HG03378 (cell line): ENCODE measurements at regions not wholly inside any gene's neighbourhood (a gene's known extent, or its start where the extent isn't known, plus 50 kb on each side); places are given as distances from the start of the nearest gene placed in this dataset.
A peak's percentile ranks its signal among the peaks of the same experiment; 100 is the strongest.

Experiments used
- ATAC-seq: cut with Tn5 transposase; IDR thresholded peaks from one replicate; pipeline ENCODE4 v1.9.1; 2021; ENCODE audit warnings: mild to moderate bottlenecking, moderate library complexity; ENCODE audit not compliant: unreplicated experiment

DNA sequence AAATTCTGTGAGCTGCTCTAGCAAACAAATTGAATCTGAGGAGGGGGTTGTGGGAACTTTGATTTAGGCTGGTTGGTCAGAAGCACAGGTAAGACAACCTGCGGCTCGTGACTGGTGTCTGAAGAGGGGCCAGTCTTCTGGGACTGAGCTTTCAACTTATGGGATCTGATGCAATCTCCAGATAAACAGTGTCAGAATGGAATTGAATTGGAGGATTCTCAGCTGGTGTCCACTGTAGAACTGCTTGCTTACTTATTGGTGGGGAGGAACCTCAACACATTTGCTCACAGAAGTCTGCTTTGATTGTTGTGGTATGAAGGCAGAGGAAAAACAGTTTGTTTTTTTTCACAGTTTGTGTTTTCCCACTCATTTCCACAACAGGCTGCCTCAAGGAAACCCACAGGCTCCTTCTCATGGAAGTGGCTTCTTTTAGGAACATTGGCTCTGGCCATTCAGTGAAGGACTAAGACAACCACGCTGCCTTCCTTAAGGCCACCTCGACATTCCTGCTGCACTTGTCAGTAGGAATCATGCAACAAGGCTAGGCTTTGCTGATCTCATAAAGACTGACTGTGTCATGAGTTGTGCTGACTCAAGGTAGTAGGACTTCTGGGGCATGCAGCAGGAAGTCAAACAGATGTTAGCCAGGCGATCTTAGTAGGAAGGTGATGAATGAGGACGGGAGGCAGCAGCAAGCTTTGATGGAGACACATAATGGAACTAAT, 104.7 kb downstream of the TSN start:
- no peak for ATAC-seq

DNA sequence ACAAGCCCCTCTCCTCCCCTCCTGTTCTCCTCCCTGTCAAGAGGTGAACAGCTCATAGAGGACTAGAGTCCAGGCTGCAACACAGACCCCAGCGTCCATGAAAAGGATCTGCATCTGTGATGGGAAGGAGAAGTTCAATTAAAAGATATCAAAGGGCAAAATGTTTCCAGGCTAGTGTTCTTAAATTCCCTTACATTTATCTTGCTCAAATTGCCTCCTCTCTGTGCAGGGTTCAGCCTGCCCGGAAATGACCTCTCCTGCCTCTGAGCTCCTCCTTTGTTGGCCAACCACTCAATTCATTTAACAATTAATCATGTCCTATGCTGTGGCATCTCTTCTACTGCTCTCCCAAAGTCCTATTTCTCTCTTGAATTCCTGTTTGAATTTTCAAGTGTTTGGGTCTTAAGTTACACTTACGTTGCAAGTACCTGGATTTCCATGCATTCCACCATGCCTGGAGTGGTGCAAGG, 105.3 kb downstream of the TSN start:
- ATAC-seq = no peak

DNA sequence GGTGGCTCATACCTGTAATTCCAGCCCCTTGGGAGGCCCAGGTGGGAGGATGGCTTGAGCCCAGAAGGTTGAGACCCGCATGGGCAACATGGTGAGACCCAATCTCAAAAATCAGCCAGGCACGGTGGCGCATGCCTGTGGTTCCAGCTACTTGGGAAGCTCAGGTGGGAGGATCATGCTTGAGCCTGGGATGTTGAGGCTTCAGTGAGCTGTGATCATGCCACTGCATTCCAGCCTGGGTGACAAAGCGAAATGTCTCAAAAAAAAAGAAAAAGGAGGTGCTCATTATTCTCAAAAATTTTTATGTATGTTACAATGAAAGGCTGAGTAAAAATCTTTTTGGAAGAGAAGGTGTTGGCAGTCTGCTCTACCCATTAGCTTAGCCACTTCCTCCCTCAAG, 106.8 kb downstream of the TSN start:
- no peak for ATAC-seq

DNA sequence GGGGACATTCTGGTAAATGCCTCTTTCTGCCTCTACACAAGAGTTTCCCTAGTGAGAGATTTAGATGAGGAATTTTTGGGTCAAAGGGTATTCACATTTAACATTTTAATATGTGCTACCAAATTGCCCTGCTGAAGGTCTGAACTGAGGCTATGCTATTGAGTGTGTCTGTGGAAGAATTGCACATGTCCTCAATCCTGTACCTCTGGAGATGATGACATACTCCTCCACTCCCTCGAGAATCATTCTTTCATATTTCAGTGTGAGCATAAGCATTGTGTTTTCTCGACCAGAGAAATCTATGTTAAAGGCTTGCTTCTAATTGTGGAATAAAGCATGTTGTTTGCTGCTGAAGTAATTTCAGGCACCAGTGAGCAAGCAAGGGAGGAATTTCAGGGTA, 110.5 kb downstream of the TSN start:
- ATAC-seq = no peak

DNA sequence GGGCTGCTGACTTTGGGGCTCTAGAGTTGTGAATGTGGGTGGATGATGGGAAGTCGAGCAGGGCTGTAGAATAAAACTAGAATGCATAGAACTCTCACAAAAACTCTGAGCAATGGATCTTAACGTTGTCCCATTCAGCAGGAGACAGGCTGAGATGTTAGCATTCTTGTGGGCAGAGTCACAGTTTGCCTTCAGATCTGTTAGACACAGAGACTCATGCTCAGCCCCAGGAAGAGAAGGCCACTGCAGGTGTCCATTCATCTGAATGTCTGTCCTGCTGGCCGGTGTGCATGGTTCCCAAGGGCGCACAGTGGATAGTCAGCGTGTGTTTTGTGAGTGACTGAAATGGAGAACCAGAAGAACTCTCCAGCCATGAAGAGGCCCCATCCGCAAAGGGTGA, 111.3 kb downstream of the TSN start:
- no peak for ATAC-seq

DNA sequence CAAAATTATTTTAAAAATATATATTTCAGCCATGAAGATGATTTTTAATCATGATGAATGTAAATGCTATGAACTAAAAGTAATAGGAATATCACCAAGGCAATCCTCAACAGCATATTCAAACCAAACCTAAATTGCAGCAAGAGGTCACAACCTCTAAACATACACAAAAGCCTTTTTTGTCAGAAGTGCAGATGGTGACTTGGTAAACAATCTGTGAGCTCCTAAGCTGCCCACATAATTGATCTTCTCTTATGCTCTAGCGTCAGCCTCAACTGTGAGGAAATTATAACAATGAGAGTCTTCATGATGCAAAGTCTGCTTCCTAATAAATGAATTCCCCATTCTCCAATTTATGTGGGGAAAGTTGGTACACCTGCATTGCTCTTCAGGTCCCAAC, 113.2 kb downstream of the TSN start:
- ATAC-seq = no peak

DNA sequence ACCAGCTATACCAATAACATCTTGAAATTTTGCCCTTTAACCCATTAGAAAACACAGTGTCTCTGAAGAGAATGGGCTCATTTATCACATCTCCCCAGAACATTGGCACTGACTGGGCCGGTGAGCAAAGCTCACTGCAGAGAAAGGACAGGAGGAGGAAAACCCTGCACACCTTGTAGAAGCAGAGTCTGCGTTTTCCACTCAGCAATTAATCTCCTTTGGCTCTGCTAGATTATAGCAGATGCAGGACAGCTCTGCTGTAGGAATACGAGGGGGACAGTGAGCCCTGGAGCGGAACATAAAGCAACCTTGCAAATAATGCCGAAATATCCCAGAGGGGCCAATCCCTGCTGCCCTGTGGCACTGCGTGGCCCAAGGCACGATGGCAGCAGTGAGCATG, 113.9 kb downstream of the TSN start:
- no peak for ATAC-seq

DNA sequence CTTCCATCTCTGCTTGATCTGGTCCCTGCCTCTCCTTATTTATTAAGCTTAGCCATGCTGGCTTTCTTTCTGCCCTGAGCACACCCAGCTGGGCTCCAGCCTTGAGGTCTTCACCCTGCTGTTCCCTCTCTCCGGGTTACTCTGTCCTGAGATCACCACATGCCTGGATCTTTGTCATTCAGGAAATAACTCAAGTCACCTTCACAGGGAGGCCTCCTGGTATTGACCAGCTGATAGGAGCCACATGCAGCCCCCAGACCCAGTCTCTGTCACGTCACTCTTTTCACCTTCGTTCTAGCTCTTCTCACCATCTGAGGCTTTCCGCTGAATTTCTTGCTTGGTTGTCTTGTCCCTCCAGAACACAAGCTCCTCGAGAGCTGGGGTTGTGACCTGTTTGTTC, 114.4 kb downstream of the TSN start:
- ATAC-seq = no peak

DNA sequence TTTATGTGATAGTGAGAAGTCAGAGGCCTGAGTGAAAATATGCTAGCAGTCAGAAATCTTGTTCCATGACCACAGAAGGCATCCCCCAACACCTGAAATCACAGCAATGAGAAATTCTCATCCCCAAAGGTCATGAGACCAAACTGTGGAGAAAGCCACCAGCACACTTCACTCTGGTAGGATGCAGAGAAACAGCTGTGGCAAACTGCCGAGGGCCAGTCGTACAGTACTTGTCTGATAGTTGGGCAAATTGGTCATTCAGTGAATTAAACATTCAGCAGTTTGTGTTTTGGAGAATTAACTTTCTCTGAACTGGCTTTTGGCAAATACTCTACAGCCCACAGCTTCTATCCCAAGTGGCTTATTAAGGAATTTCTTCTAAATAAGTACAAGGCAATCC, 117.2 kb downstream of the TSN start:
- no peak for ATAC-seq

DNA sequence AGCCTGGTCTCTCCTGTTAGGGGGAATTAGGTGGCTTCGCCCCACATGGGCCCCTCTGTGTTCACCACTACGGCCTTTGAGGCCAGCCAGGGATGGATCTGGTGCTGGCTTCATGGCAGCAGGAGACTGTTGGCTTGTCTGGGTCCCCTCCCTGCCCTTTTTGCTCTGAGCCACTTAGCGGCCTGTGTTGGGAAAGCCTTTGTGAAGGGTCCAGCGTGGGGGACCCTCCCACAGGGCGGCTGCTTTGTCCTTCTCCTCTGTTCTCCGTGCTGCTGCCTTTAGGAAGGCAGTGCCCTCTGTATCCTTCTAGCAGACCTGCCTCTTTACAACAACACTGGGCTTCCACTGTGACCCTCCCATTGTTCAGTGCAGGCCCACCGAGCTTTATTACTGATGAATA, 118.4 kb downstream of the TSN start:
- no peak for ATAC-seq

DNA sequence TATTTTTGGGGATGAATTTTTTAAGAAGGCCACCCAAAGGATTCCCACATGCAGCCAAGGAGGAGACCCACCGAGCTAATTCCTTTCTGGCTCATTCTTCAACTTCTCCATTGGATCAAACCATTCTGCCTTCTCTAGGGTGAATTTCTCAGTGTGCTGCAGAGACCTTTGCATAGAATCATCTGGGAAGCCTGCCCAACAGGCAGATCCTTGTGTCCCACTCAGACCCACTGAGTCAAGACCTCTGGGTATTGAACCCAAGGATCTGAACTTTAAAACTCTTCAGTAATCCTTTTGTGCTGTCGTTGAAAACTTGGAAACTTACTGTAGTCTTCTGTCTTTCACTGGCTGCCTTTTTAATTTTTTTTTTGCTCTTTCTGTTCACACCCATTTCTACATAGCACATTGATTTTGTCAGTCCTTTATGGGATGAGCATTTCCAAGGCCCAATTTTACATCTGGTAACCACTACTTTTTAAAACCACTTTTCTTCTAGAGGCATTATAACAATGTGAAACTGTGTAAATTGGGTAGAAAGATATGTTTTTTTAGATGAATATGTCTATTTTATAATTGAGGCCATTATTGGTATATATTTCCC, 120.2 kb downstream of the TSN start:
- ATAC-seq = no peak

DNA sequence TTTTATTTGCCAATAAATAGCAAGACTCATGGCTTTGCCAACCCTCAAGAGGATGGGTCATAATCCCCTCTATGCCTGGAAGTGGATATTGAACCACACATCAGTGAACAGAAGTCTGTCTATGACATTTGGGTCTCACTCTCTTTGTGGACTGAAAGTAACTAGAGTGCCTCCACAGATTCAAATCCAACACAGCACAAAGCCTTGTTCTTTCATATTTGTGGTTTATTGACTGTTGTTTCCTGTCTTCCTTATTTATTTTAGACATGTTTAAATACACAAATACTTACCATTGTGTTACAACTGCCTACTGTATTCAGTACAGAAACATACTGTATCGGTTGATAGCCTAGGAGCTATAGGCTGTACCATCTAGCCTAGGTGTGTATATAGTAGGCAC, 121.9 kb downstream of the TSN start:
- ATAC-seq = no peak

DNA sequence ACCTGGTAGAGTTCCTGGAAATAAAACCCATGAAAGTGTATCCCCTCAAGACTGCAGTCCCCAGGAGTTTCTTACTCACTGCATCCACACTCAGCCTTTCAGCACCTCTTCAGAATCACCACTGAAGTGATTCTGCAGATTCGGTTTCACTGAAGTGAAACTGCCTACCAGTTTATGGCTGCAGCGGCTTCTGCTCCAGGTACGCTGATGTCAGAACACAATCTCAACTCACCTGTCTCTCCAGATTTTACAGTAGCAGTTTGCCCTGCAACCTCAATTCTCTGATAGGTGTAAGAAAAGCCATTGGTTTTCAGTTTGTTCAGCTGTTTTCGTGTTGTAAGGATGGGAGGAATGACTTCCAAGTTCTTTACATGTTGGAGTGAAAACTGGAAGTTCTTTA, 124.8 kb downstream of the TSN start:
- no peak for ATAC-seq

DNA sequence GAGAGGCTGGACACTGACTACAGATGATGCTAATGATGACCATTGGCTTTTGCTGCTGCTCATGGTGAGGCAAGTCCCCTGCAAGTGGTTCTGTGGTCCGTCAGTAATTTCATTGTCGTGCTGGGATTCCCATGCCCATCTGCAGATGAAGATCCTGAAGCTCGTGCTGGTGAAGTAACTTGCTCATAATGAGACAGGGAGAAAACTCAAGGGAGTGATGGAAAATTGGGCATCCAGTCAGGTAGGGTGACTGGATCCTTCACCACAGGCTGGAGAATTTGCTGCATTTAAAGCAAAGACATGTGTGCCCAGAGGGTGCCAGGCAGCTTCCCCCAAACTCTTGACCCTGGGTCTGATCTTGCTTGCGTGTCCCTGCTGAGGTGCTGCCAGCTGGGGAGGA, 125.6 kb downstream of the TSN start:
- ATAC-seq = no peak

DNA sequence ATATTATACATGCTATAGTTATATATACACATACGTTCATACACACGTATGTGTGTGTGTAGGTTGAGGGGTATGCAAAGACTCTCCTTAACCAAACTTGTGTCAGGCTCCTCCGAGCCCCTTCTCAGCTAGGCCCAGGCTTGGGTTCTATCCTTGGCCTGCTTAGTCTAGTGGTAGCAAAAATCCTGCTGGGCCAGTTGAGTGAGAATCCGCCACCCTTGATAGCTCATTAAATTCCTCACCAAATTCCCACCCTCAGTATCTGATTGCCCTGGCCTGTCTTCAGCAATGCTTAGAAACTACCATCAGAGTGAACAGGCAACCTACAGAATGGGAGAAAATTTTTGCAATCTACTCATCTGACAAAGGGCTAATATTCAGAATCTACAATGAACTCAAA, 126.5 kb downstream of the TSN start:
- ATAC-seq = no peak

DNA sequence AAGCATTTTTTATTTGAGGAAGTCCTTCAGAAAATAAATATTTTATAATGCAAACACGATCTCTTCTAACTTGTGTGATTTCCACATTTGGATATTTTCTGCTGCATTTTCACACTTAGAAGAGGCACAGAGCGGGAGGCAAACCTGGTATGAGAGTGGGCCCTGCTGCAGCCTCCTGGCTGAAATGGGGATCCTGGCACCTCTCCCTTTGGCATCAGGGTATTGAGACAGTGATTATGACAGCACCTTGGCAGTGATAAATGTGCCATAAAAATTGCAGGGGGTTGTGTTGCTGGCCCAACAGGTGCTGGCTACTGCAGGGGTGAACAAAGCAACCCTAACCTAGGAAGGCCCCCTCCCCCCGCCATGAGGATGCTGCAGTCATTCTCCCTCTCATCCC, 128.6 kb downstream of the TSN start:
- no peak for ATAC-seq

DNA sequence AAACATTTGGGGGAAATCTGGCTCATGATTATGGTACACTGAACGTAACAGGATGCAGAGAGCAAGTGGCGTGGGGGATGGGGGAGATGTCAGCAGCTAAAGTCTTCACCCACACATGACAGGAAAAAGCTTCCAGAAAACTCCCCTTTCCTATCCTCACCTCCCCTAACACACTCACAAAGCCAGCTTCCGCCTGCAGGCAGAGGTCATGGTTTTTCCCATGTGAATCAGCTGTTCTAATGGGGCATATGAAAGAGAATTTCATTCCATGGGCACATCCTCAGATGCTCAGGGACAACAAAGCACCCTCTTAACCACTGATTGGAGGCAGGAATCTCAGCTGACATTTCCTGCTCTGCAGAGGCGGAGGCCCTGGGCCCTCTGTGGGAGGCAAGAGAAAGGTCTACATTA, 129.1 kb downstream of the TSN start:
- no peak for ATAC-seq

DNA sequence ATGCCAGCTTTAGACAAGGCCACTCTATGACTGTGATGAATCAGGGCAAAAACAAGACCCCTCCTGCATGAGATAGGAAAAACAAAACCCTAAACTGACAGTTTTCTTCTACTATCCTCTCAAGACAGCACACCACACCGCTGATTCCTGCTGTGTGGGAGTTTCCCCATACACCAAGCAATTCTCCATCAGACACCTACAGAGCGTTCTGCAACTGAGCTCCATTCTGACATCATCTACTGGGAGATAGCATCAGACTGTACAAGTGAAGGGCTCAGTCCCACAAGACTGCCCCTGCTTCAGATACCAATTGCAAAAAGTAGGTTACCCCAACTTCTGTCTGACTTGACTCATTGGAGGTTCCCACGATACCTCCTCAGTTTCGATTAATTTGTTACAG, 130.6 kb downstream of the TSN start:
- no peak for ATAC-seq

DNA sequence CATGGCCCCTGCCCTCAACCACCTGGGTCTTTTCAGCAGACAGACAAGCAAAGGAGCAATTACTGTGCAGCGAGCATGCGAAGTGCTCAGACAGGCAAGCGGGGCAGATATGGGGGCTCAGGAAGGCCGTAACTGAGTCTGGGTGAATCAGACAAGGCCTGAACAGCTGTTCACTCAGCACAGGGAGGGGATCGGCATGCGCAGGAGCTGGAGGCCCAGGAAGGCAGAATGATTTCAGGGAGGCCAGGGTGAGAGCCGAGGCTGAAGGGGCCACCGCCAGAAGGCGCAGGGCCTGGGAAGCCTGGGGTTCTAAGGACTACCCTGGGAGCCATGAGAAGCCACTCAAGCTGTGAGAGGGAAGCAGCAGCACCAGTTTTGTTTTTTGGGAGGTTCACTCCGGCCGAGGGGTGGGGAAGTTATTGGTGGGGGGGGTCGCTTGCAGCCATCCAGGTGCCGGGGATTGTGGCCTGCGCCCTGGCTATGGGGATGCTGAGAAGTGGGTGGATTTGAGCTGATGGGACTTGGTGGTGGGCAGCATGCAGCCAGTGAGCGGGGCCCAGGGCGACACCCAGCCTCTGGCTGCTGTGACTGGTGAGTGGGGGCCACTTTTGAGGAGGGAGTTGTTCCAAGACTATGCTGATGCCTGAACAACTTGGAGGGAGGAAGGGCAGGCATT, 132.2 kb downstream of the TSN start:
- ATAC-seq = peak; percentile 22

DNA sequence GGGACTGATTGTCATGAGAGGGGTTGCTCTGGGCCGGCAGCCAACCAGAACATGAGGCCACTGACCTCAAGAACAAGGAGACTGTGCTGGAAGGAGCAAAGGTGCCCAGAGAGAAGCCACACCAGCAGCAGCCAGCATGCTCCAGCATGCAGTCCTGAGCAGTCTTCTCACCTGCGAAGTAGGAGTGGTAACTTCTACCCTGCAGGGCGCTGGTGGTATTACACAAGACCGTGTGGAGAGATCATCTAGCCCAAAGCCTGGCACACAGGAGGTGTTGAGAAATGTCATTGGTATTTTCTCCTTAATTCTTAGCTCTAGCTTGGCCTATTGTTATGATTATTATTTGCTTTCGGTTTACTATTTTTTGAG, 132.7 kb downstream of the TSN start:
- peak; percentile 93 for ATAC-seq

DNA sequence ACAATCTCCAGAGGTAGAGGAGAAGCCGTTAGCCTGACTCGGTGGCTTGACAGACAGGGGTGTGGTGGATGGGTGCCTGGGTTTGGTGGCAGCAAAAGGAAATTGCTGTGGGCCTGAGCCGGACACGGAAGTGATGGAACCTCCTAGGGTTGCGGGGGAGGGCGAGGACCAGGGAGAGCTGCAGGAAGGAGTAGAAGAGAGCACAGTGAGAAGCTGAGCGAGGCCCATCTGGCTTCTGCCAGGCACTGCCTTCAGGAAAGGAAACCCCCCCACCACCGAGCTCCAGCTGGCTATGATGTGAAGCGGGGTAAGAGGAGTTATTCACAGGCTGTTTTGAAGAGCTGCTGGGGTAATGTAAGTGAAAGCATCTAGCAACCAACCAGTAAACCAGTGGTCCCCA, 134.6 kb downstream of the TSN start:
- no peak for ATAC-seq
